Mucosa of descending colon (tissue), 3 donors: ENCODE measurements at regions not wholly inside any gene's neighbourhood (a gene's known extent, or its start where the extent isn't known, plus 50 kb on each side); places are given as distances from the start of the nearest gene placed in this dataset.
"Not testable (repeated sequence)": the region's sequence is repeated elsewhere in the genome, so short reads cannot be mapped to it uniquely, and the experiment has no call there.

Experiments used
- ATAC-seq: fragments of 200-7000 bp; cut with Tn5 transposase; one replicate; pipeline ENCODE4 v1.9.1; 2020; ENCODE audit warnings: mild to moderate bottlenecking, moderate library complexity
- DNase-seq, 3 donors: peaks; one replicate each; pipeline ENCODE4 v3.0.0-alpha.2; 2020
- H3K36me3 ChIP-seq: fragments of 200-600 bp; one replicate; pipeline ENCODE4 v1.8.0; 2021; ENCODE audit warnings: low read depth, mild to moderate bottlenecking
- H3K4me1 ChIP-seq: fragments of 200-600 bp; one replicate; pipeline ENCODE4 v1.8.0; 2021; ENCODE audit warnings: low read depth, mild to moderate bottlenecking
- H3K4me3 ChIP-seq: fragments of 200-600 bp; one replicate; pipeline ENCODE4 v1.8.0; 2021; ENCODE audit warnings: mild to moderate bottlenecking
- H3K9me3 ChIP-seq: fragments of 200-600 bp; one replicate; pipeline ENCODE4 v1.8.0; 2021; ENCODE audit warnings: mild to moderate bottlenecking
- intact Hi-C, 2 donors: fragments of 100-400 bp; cut with DNase I in 1 of 2; cut with micrococcal nuclease in 1 of 2; formaldehyde crosslinking; loops; one replicate each; pipeline versions ENCODE4 v1.11.0 to v1.11.1; 2022; cut with DNase I, micrococcal nuclease
- TF ChIP-seq, protein P1 (sequence below): fragments of 200-600 bp; IDR thresholded peaks from one replicate; pipeline ENCODE4 v1.8.0; 2022; ENCODE audit warnings: antibody characterized with exemption, mild to moderate bottlenecking
- donor health status: DM: no; HTN: no; CAD: no; lungs with moderate emphysema.
- donor health status: DM: no; HTN: no; CAD: no.
- donor health status: DM: no; HTN: yes; CAD: no.

DNA sequence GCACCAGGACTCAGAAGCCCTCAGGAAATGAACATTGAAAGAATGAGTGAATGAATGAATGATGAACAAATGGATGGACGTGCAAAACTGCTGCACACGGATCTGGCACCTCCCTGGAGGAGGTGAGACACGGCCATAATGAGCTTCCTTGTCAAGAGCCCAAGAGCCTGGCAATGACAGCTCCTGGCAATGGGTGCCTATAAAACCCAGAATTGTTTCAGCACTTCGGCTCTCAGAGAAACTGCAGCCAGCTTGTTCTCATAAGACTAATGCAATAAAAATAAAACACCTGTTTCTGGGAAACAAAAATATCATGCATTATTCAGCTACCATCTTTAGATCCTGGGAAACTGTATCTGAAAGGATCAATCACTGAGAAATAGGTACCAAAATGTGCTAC lies 200.5 kb upstream of the SFSWAP start:
- Histone ChIP-seq H3K9me3 (no peaks in the 10 kb centered on the region), H3K4me1 (no peaks in the 10 kb centered on the region), H3K36me3 (no peaks in the 10 kb centered on the region), H3K4me3 (no peak overlapping the region)
- DNase-seq (no peak), ATAC-seq (no peak)
- intact Hi-C loops: no loop called here
- TF ChIP-seq, protein P1, sequence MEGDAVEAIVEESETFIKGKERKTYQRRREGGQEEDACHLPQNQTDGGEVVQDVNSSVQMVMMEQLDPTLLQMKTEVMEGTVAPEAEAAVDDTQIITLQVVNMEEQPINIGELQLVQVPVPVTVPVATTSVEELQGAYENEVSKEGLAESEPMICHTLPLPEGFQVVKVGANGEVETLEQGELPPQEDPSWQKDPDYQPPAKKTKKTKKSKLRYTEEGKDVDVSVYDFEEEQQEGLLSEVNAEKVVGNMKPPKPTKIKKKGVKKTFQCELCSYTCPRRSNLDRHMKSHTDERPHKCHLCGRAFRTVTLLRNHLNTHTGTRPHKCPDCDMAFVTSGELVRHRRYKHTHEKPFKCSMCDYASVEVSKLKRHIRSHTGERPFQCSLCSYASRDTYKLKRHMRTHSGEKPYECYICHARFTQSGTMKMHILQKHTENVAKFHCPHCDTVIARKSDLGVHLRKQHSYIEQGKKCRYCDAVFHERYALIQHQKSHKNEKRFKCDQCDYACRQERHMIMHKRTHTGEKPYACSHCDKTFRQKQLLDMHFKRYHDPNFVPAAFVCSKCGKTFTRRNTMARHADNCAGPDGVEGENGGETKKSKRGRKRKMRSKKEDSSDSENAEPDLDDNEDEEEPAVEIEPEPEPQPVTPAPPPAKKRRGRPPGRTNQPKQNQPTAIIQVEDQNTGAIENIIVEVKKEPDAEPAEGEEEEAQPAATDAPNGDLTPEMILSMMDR: no peak

DNA sequence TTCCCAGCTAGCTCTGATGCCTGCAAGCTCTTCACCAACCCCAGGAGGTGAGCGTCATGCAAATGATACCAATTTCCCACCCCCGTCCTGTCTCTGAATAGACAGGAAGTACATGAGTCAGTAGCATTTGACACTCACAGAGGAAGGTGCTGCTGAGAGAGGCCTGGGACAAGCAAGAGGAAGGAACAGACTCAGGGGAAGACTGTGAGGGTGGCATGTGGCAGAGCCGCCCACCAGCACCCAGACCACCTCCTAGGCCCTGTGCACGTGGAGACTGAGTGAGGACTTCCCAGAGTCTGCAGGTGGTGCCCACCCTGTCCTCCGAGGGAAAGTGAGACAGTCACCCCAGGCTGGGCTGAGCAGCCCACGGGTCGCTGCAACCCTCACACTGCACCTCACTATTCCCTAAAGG lies 199.5 kb upstream of the SFSWAP start:
- Histone ChIP-seq H3K36me3 (no peaks in the 10 kb centered on the region), H3K4me3 (no peak overlapping the region), H3K9me3 (no peaks in the 10 kb centered on the region), H3K4me1 (no peaks in the 10 kb centered on the region)
- TF ChIP-seq, protein P1: no peak
- intact Hi-C loops: no loop called here
- DNase-seq (peak in 1 of 3 donors; percentile 16), ATAC-seq (peak; percentile 71)

DNA sequence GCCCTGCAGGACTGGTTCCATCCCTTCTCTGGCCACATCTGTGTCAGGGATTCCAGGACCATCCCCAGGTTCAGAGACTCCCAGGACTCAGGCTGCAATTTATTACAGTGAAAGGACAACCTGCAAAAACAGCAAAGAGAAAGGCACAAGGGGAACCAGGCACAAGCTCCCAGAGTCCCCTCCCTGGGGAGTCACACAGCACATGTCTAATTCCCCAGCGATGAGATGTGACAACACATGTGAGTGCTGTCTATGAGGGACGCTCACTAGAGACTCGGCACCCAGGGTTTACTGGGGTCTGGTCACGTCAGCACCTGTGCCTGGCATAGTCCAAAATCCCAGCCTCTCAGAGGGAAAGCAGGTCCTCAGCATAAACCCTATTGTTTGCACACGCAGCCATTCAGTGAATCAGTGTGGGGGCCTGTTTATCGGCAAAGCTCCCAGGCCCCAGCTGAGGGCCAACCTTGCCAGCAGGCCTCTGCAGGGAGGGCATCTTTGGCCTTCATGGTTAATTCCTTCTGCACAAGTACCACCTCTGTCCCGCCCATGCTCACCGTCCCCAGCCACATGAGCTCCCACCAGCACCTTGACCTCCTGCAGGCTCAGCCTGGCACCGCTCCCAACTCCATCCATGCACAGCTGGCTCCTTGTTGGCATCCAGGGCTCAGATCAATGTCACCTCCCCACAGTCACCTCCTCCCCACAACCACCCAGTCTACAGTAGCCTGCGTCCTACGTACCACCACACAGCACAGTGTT lies 198.9 kb upstream of the SFSWAP start:
- intact Hi-C loops: no loop called here
- DNase-seq (no peak), ATAC-seq (no peak)
- H3K36me3 ChIP-seq: no peaks in the 10 kb centered on the region
- H3K9me3 ChIP-seq: no peaks in the 10 kb centered on the region
- H3K4me1 ChIP-seq: no peaks in the 10 kb centered on the region
- TF ChIP-seq, protein P1: no peak
- H3K4me3 ChIP-seq: no peak overlapping the region

DNA sequence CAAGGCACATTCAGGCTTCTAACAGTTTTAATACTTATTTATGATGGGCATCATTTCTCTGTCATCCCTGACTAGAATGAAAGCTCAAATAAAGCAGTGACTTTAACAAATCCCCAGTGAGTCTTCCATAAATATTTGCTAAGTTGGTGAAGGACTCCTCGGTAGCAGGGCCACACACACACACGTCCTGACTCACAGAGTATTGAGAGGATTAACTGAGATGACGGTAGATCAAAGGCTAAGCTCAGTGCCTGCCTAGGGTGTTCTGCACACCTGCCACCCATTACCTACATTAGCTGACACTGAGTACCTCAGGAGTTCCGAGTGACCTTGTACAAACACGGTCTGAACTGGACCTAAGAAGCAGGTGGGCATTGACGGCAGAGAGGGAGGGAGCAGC lies 197.3 kb upstream of the SFSWAP start:
- H3K4me1 ChIP-seq: no peaks in the 10 kb centered on the region
- no peak for ATAC-seq
- H3K36me3 ChIP-seq: no peaks in the 10 kb centered on the region
- TF ChIP-seq, protein P1: no peak
- intact Hi-C loops: no loop called here
- no peak overlapping the region for H3K4me3 ChIP-seq
- H3K9me3 ChIP-seq: peaks cover 5% of the 10 kb centered on the region
- DNase-seq: no peak

DNA sequence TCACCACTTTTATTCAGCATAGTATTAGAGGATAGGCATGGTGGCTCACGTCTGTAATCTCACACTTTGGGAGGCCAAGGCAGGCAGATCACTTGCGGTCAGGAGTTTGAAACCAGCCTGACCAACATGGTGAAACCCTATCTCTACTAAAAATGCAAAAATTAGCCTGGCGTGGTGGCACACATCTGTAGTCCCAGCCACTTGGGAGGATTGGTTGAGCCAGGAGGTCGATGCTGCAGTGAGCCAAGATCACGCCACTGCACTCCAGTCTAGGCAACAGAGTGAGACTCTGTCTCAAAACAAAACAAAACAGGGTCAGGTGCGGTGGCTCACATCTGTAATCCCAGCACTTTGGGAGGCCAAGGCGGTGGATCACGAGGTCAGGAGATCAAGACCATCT lies 190.3 kb upstream of the SFSWAP start:
- H3K9me3 ChIP-seq, H3K4me3 ChIP-seq, H3K36me3 ChIP-seq, H3K4me1 ChIP-seq, intact Hi-C loops, DNase-seq, ATAC-seq: not testable (repeated sequence)

DNA sequence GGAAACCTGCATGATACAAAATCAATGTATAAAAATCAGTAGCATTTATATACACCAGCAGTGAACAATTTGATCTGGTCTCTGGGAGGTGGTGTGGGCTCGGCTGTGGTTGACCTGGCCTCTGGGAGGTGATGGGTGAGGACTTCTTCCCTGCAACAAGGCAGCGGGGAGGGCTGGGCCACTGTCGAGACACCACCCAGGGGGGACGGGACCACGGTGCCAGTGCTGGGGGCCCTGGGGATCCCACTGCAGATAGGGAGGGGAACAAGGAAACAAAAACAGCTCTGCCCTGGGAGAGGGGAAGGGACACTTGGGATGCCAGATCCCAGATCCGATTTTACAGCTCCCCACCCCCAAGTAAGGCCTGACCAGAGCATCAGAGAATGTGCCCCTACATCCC lies 189.6 kb upstream of the SFSWAP start:
- no peaks in the 10 kb centered on the region for H3K36me3 ChIP-seq
- DNase-seq: no peak
- intact Hi-C loops: no loop called here
- TF ChIP-seq, protein P1: no peak
- no peak overlapping the region for H3K4me3 ChIP-seq
- H3K9me3 ChIP-seq: peaks cover 5% of the 10 kb centered on the region
- H3K4me1 ChIP-seq: no peaks in the 10 kb centered on the region
- ATAC-seq: no peak
